H9 (cell line): ENCODE measurements at regions not wholly inside any gene's neighbourhood (a gene's known extent, or its start where the extent isn't known, plus 50 kb on each side); places are given as distances from the start of the nearest gene placed in this dataset.

ENCODE experiments used
- DNase-seq: peaks from one replicate; pipeline ENCODE4 v3.0.0-alpha.2; 2017
- H2AFZ ChIP-seq: one replicate; pipeline ENCODE4 v1.6.1; 2013; ENCODE audit warnings: mild to moderate bottlenecking, low read length, control low read depth, moderate library complexity
- H2AK5ac ChIP-seq: 2 replicates; pipeline ENCODE4 v1.6.1; 2013; ENCODE audit warnings: low read length, control low read depth, mixed read lengths; ENCODE audit not compliant: insufficient read length
- H2BK120ac ChIP-seq: one replicate; pipeline ENCODE4 v1.6.1; 2013; ENCODE audit warnings: low read depth, mild to moderate bottlenecking, low read length, control low read depth, inconsistent platforms; ENCODE audit not compliant: poor library complexity, severe bottlenecking
- H2BK12ac ChIP-seq: 2 replicates; pipeline ENCODE4 v1.6.1; 2013; ENCODE audit warnings: low read length, control low read depth, mixed read lengths, low read depth; ENCODE audit not compliant: insufficient read length
- H2BK15ac ChIP-seq: 2 replicates; pipeline ENCODE4 v1.6.1; 2013; ENCODE audit warnings: low read depth, low read length, control low read depth
- H2BK20ac ChIP-seq: one replicate; pipeline ENCODE4 v1.6.1; 2013; ENCODE audit warnings: low read depth, mild to moderate bottlenecking, low read length, control low read depth, inconsistent platforms; ENCODE audit not compliant: poor library complexity, severe bottlenecking
- H2BK5ac ChIP-seq: 2 replicates; pipeline ENCODE4 v1.6.1; 2013; ENCODE audit warnings: low read length, control low read depth, mixed read lengths; ENCODE audit not compliant: insufficient read length
- H3K14ac ChIP-seq: 2 replicates; pipeline ENCODE4 v1.6.1; 2013; ENCODE audit warnings: low read length, control low read depth; ENCODE audit not compliant: insufficient read depth
- H3K18ac ChIP-seq: 2 replicates; pipeline ENCODE4 v1.6.1; 2013; ENCODE audit warnings: low read depth, mild to moderate bottlenecking, mixed read lengths, low read length, control low read depth; ENCODE audit not compliant: insufficient read length
- H3K23ac ChIP-seq: 2 replicates; pipeline ENCODE4 v1.6.1; 2013; ENCODE audit warnings: low read length, control low read depth, mixed read lengths, low read depth; ENCODE audit not compliant: insufficient read length
- H3K23me2 ChIP-seq: 2 replicates; pipeline ENCODE4 v1.6.1; 2013; ENCODE audit warnings: low read depth, mild to moderate bottlenecking, mixed read lengths, low read length, control low read depth; ENCODE audit not compliant: insufficient read length, poor library complexity, severe bottlenecking
- H3K27ac ChIP-seq: 2 replicates; pipeline ENCODE4 v1.5.1; 2013; ENCODE audit warnings: low read length, control low read depth, mixed read lengths, low read depth; ENCODE audit not compliant: insufficient read length
- H3K27me3 ChIP-seq: 2 replicates; pipeline ENCODE4 v1.6.1; 2013; ENCODE audit warnings: low read length, control low read depth, inconsistent platforms; ENCODE audit not compliant: insufficient read depth
- H3K4ac ChIP-seq: 2 replicates; pipeline ENCODE4 v1.6.1; 2013; ENCODE audit warnings: low read depth, mild to moderate bottlenecking, control low read depth, inconsistent platforms, low read length, moderate library complexity
- H3K4me1 ChIP-seq: 2 replicates; pipeline ENCODE4 v1.6.1; 2013; ENCODE audit warnings: low read length, control low read depth, inconsistent platforms; ENCODE audit not compliant: insufficient read depth
- H3K4me2 ChIP-seq: 2 replicates; pipeline ENCODE4 v1.6.1; 2013; ENCODE audit warnings: low read length, control low read depth, mixed read lengths; ENCODE audit not compliant: insufficient read length, insufficient read depth
- H3K56ac ChIP-seq: 2 replicates; pipeline ENCODE4 v1.6.1; 2013; ENCODE audit warnings: low read depth, mild to moderate bottlenecking, mixed read lengths, low read length, control low read depth; ENCODE audit not compliant: insufficient read length
- H3K79me1 ChIP-seq: 2 replicates; pipeline ENCODE4 v1.6.1; 2013; ENCODE audit warnings: low read depth, mild to moderate bottlenecking, moderate library complexity, low read length, control low read depth, inconsistent platforms; ENCODE audit not compliant: insufficient read depth, poor library complexity, severe bottlenecking
- H3K79me2 ChIP-seq: 2 replicates; pipeline ENCODE4 v1.6.1; 2013; ENCODE audit warnings: low read length, control low read depth, inconsistent platforms; ENCODE audit not compliant: insufficient read depth
- H3K9ac ChIP-seq: 2 replicates; pipeline ENCODE4 v1.6.1; 2013; ENCODE audit warnings: low read length, control low read depth, mixed read lengths; ENCODE audit not compliant: insufficient read length; ENCODE audit errors: extremely low read depth
- H3K9me3 ChIP-seq: one replicate; pipeline ENCODE4 v1.6.1; 2013; ENCODE audit warnings: low read depth, low read length, inconsistent platforms; ENCODE audit not compliant: control insufficient read depth
- H3T11ph ChIP-seq: one replicate; pipeline ENCODE4 v1.6.1; 2013; ENCODE audit warnings: mild to moderate bottlenecking, low read length, control low read depth, inconsistent platforms
- H4K20me1 ChIP-seq: one replicate; pipeline ENCODE4 v1.6.1; 2013; ENCODE audit not compliant: control insufficient read depth, insufficient read length, insufficient read depth
- H4K5ac ChIP-seq: 2 replicates; pipeline ENCODE4 v1.6.1; 2013; ENCODE audit warnings: low read depth, mild to moderate bottlenecking, mixed read lengths, low read length, control low read depth; ENCODE audit not compliant: insufficient read length
- H4K8ac ChIP-seq: replicated peaks from 2 replicates; pipeline ENCODE4 v1.6.1; 2013; ENCODE audit warnings: low read length, control low read depth, mixed read lengths, low read depth; ENCODE audit not compliant: insufficient read length
- H4K91ac ChIP-seq: 2 replicates; pipeline ENCODE4 v1.6.1; 2013; ENCODE audit warnings: low read depth, mild to moderate bottlenecking, moderate library complexity, mixed read lengths, low read length, control low read depth; ENCODE audit not compliant: insufficient read length
- H3K27ac Mint-ChIP-seq, 3 experiments: 2 replicates in 2 of 3; 3 replicates in 1 of 3; pipeline ENCODE4 v1.8.0; 2020 to 2021; ENCODE audit warnings: mixed read lengths in 3 of 3, mild to moderate bottlenecking in 1 of 3, moderate library complexity in 1 of 3
- H3K27me3 Mint-ChIP-seq: 2 replicates; pipeline ENCODE4 v1.8.0; 2021; ENCODE audit warnings: low read depth, mild to moderate bottlenecking, moderate library complexity, mixed read lengths
- H3K36me3 Mint-ChIP-seq, 3 experiments: 2 replicates in 2 of 3; 3 replicates in 1 of 3; pipeline ENCODE4 v1.8.0; 2020 to 2021; ENCODE audit warnings: low read depth in 3 of 3, mixed read lengths in 3 of 3; ENCODE audit not compliant: insufficient read depth in 1 of 3
- H3K4me1 Mint-ChIP-seq, 2 experiments: 2 replicates each; pipeline ENCODE4 v1.8.0; 2020; ENCODE audit warnings: mixed read lengths in 2 of 2
- H3K4me3 Mint-ChIP-seq, 2 experiments: 2 replicates in 1 of 2; 3 replicates in 1 of 2; pipeline ENCODE4 v1.8.0; 2020 to 2021; ENCODE audit warnings: mild to moderate bottlenecking in 2 of 2, mixed read lengths in 2 of 2, moderate library complexity in 1 of 2
- H3K9me3 Mint-ChIP-seq, 2 experiments: 2 replicates in 1 of 2; 3 replicates in 1 of 2; pipeline ENCODE4 v1.8.0; 2020; ENCODE audit warnings: mild to moderate bottlenecking in 2 of 2, mixed read lengths in 2 of 2, moderate library complexity in 1 of 2
- CTCF ChIP-seq: fragments of 200-600 bp; sonication (generic); conservative IDR thresholded peaks from 3 replicates; pipeline ENCODE4 v1.8.0; 2021; ENCODE audit warnings: antibody characterized with exemption, mild to moderate bottlenecking

GRCh38 chr6:115728171-115728570 lies 332.5 kb downstream of the FRK start:
- H2BK120ac ChIP-seq, result no peak overlapping the region
- Mint-ChIP-seq H3K36me3 (no peaks in the 10 kb centered on the region), H3K9me3 (peaks cover 0 to 1% of the 10 kb centered on the region in 2 experiments; a peak in 2 of 5 replicates), H3K4me3 (no peak overlapping the region), H3K4me1 (no peaks in the 10 kb centered on the region; a peak in 1 of 4 replicates), H3K27ac (no peak overlapping the region), H3K27me3 (no peaks in the 10 kb centered on the region; the same call in 1 of the 2 replicates)
- H2BK15ac ChIP-seq, result no peak overlapping the region
- H2BK5ac ChIP-seq, result no peak overlapping the region
- H4K20me1 ChIP-seq, result no peaks in the 10 kb centered on the region
- no peak overlapping the region for H4K8ac ChIP-seq
- TF ChIP-seq CTCF, result no peak
- H3K79me1 ChIP-seq, result no peaks in the 10 kb centered on the region
- H2AK5ac ChIP-seq, result no peak overlapping the region
- no peak overlapping the region for H3K4ac ChIP-seq
- no peak overlapping the region for H4K5ac ChIP-seq
- H3K9ac ChIP-seq, result no peak overlapping the region
- no peaks in the 10 kb centered on the region for H3K79me2 ChIP-seq
- no peak for DNase-seq
- no peak overlapping the region for H3K56ac ChIP-seq
- no peak overlapping the region for H2BK20ac ChIP-seq
- H3K9me3 ChIP-seq, result no peaks in the 10 kb centered on the region
- no peak overlapping the region for H3K18ac ChIP-seq
- no peak overlapping the region for H3K14ac ChIP-seq
- H3T11ph ChIP-seq, result no peak overlapping the region
- H3K4me2 ChIP-seq, result no peak overlapping the region
- H2BK12ac ChIP-seq, result no peak overlapping the region
- no peaks in the 10 kb centered on the region for H3K27me3 ChIP-seq
- no peaks in the 10 kb centered on the region for H3K4me1 ChIP-seq
- H3K23me2 ChIP-seq, result no peaks in the 10 kb centered on the region
- no peak overlapping the region for H2AFZ ChIP-seq
- H3K27ac ChIP-seq, result no peak overlapping the region
- H3K23ac ChIP-seq, result no peak overlapping the region
- no peak overlapping the region for H4K91ac ChIP-seq
